Pons (tissue), 1 donor: ENCODE measurements at regions not wholly inside any gene's neighbourhood (a gene's known extent, or its start where the extent isn't known, plus 50 kb on each side); places are given as distances from the start of the nearest gene placed in this dataset.
"Not testable (repeated sequence)": the region's sequence is repeated elsewhere in the genome, so short reads cannot be mapped to it uniquely, and the experiment has no call there.

Experiments
- DNase-seq: peaks from one replicate; pipeline ENCODE4 v3.0.0-alpha.2; 2016; ENCODE audit warnings: low spot score

- DNase-seq = no peak
Measured at GRCh38 chr9:71270554-71270953, 149.1 kb upstream of the TRPM3 start.

DNA sequence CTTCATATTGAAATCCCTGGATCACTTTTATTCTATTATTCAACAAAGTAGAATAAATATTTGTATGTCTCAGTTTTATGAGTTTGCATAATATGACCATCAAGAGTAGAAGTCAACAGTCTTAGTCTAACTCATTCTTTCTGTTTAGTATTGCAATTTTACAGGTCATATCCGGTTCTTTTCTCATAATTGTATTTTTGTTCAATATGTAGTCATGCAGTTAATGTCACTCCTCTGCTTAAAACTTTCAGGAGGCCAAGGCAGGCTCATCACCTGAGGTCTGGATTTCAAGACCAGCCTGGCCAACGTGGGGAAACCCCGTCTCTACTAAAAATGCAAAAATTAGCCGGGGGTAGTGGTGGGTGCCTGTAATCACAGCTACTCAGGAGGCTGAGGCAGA, 148.4 kb upstream of the TRPM3 start:
- DNase-seq = no peak

- no peak for DNase-seq
Measured at GRCh38 chr9:71268871-71269635, 147.6 kb upstream of the TRPM3 start.

DNA sequence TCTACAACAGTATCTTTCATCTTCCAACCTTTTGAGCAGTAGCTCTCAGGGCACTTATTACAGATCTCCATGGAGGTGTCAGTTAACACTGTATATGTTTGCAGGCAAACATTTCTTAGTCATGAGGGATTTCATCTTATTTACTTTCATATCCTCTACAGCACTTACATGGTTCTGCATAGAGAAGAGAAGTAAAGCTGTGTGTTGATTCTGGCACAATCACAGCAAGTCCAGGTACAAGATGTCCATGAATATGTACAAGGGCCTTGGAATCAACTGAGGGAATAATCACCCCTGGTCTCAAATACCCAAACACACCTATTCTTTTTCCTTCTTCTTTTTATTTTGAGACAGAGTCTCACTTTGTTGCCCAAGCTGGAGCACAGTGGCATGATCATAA, 142.0 kb upstream of the TRPM3 start:
- DNase-seq = no peak

GRCh38 chr9:71260419-71260818, 139.0 kb upstream of the TRPM3 start:
- not testable (repeated sequence) for DNase-seq

- DNase-seq = no peak
Measured at GRCh38 chr9:71254592-71255277, 133.3 kb upstream of the TRPM3 start.

- no peak for DNase-seq
Measured at GRCh38 chr9:71253011-71253410, 131.6 kb upstream of the TRPM3 start.

DNA sequence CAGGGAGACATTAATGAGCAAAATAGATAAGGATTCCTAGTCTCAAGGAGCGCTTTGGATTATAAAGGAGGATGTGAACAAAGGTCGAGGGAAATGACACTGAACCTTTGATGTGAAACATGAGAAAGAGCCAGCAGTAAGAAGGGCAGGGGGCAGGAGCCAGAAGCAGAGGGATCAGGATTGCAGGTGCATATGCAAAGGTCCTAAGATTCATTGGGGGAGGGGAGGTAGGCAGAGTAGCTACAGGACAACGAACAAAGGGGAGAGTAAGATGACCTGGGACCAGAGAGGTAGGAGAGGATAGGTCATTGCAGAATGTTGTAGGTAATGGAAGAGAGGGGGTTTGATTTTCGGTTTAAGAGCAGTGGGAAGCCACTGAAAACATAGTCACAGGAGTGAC, 129.2 kb upstream of the TRPM3 start:
- no peak for DNase-seq

GRCh38 chr9:71249729-71250317, 128.4 kb upstream of the TRPM3 start:
- peak; percentile 81 for DNase-seq

DNA sequence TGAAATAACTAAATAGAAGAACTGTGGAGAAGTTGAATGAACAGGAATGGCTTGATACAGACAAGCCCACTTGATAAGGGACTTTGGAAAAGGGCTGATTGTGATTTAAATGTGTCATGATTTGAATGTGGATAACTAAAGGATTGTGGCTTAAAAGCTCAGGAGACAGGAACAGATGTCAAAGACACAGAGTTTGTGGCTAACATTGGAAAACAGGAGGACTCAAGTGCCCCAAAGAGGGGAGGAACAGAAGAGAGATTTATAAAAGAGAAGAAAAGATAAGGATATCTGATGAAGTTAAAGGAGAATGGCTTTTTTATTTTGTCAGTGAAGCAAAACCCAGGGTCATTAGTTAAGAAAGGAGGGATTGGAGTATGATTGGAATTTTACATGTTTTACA, 124.2 kb upstream of the TRPM3 start:
- no peak for DNase-seq

GRCh38 chr9:71243951-71244350, 122.5 kb upstream of the TRPM3 start:
- no peak for DNase-seq

- no peak for DNase-seq
Measured at GRCh38 chr9:71242081-71242480, 120.7 kb upstream of the TRPM3 start.

DNA sequence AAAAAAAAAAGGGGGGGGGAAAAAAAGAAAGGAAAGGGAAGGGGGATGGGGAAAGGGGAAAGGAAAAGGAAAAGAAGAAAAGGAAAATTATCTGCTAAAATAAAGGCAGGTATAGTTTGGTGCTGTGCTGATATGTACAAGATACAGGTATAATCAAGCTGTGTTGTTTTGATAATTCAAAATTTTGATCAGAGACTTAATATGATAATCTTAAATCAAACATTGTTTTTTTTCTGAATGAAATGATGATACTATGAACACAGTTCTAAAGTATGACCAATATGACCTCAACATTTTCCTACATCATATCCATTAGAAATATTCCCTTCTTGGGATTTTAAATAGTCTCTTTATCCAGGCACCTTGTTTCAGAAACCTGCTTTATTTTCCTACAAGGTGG, 115.6 kb upstream of the TRPM3 start:
- DNase-seq = no peak

DNA sequence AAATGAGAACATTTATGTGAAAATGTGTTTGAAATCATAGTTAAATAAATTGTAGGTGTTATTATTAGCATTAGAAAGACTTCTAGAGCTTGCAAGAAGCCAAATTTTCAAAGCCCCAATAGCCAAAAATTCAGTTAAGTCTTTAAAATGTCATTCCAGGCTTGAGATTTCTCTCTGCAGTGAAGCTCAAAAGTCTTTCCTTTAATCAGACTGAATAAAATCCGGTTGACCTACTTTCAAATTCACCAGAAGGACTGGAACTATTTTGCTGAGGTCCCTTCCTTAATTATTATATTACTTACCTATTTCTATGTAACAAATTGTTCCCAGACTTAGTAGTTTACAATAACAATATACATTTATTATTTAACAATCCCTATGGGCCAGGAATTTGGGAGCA, 112.2 kb upstream of the TRPM3 start:
- DNase-seq = no peak

DNA sequence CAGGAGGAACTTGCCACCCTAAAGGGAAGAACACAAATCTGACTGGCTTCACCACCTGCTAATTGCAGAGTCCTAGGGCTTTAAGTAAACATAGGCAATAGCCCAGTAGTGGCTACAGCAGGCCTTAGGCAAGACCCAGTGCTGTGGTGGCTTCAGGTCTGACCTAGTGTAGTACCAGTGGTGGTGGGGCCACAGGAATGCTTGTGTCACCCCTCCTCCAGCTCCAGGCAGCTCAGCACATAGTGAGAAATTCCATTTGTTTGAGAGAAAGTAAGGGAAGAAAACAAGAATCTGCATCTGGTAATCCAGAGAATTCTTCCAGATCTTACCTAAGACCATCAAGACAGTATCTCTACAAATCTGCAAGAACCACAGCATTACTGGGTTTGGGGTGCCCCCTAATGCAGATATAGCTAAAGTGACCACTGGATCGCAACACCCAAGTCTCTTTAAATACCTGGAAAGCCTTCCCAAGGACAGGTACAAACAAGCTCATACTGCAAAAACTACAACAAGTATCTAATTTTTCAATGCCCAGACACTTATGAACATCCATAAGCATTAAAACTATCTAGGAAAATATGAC, 102.6 kb upstream of the TRPM3 start:
- no peak for DNase-seq

DNA sequence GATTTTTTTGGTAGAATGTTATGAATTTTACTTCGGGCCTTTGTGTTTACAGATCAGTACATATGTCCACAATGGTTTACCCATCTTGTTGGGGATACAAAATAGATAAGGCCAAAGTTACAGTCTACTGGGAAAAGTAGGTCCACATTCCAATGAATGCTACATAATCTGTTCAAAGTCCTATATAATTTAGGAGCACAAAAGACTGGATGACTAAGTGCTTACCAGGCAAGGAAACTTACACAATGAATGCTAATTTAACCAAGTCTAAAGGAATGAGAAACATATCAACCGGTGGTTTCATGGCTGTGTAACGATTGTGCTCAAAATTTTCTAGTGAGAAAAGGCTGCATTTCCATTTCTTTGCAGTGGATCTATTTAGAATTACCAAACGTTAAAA, 97.4 kb upstream of the TRPM3 start:
- DNase-seq = no peak

GRCh38 chr9:71213633-71214032, 92.2 kb upstream of the TRPM3 start:
- no peak for DNase-seq

- no peak for DNase-seq
Measured at GRCh38 chr9:71210326-71210725, 88.9 kb upstream of the TRPM3 start.

GRCh38 chr9:71209890-71210289, 88.5 kb upstream of the TRPM3 start:
- no peak for DNase-seq

DNA sequence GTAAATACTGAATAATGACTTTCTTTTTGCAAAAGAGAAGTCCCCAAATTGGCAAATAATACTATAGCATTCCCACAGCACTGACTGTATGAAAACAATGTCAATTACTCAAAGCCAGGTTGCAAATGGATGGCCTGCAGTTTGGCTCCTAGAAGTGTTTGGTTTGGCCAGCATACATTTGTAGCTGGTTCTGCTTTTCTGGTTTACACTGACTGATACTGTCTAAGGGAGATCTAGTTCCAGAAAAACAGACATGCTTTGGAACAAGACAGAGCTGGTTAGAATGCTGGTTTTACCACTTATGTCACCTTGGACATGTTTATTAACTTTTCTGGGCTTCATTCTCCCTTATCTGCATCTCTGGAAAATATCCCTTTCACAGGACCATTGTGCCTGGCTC, 81.5 kb upstream of the TRPM3 start:
- DNase-seq = no peak

DNA sequence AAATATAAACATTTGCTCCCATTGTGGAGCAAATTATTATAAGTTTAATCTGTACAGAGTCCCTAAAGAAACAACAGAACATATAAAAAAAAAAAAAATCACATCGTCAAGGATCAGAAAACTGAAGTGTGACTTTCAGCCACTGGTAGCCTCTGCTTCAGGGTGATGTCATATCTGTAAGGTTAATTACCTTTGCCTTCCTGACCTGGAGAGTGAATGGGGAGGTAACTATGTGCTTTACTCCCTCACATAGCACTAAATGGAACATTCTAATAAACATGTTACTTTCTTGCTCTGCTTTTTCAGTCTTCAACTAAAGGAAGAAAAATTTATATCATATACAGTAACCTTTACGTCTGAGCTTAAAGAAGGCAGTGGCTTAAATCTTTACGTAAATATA, 70.3 kb upstream of the TRPM3 start:
- no peak for DNase-seq

GRCh38 chr9:71183251-71183650, 61.8 kb upstream of the TRPM3 start:
- DNase-seq = no peak

GRCh38 chr9:71179183-71179582, 57.8 kb upstream of the TRPM3 start:
- no peak for DNase-seq
